ENCODE measurements at regions not wholly inside any gene's neighbourhood (a gene's known extent, or its start where the extent isn't known, plus 50 kb on each side); places are given as distances from the start of the nearest gene placed in this dataset.

DNA sequence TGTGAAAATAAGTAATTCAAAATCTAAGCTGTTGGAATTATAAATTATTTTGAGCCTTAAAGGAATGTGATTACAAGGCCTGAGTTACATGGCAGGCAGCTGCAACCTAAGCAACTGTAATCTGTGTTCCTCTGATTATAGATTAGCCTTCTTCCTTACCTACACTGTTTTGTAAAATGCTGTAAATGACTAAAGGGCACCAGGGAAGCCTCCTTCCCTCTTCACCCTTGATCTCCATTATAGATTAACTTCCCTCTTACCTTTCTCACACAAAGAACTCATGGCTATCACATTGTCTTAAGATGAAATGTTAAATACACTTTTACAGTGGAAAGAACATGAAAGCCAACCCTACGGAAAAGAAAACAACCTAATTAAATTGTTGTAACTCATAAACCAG is 423.7 kb upstream of the KLF12 start:
- TF ChIP-seq, protein P1, sequence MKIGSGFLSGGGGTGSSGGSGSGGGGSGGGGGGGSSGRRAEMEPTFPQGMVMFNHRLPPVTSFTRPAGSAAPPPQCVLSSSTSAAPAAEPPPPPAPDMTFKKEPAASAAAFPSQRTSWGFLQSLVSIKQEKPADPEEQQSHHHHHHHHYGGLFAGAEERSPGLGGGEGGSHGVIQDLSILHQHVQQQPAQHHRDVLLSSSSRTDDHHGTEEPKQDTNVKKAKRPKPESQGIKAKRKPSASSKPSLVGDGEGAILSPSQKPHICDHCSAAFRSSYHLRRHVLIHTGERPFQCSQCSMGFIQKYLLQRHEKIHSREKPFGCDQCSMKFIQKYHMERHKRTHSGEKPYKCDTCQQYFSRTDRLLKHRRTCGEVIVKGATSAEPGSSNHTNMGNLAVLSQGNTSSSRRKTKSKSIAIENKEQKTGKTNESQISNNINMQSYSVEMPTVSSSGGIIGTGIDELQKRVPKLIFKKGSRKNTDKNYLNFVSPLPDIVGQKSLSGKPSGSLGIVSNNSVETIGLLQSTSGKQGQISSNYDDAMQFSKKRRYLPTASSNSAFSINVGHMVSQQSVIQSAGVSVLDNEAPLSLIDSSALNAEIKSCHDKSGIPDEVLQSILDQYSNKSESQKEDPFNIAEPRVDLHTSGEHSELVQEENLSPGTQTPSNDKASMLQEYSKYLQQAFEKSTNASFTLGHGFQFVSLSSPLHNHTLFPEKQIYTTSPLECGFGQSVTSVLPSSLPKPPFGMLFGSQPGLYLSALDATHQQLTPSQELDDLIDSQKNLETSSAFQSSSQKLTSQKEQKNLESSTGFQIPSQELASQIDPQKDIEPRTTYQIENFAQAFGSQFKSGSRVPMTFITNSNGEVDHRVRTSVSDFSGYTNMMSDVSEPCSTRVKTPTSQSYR (CRISPR knock-in tag; IDR thresholded peaks at IDR 0.05): no peak
- TF ChIP-seq KAT7 (CRISPR knock-in tag; IDR thresholded peaks at IDR 0.05; ENCODE audit: borderline replicate concordance) (no peak), NFYB (CRISPR knock-in tag; conservative IDR thresholded peaks at IDR 0.05; ENCODE audit: low read depth) (no peak), GTF2I (CRISPR knock-in tag; conservative IDR thresholded peaks at IDR 0.05) (no peak), MXD4 (CRISPR knock-in tag; IDR thresholded peaks at IDR 0.05; ENCODE audit: borderline replicate concordance) (no peak), SOX15 (CRISPR knock-in tag; IDR thresholded peaks at IDR 0.05) (no peak), CREM (CRISPR knock-in tag; IDR thresholded peaks at IDR 0.05) (no peak)
- TF ChIP-seq, protein P2, sequence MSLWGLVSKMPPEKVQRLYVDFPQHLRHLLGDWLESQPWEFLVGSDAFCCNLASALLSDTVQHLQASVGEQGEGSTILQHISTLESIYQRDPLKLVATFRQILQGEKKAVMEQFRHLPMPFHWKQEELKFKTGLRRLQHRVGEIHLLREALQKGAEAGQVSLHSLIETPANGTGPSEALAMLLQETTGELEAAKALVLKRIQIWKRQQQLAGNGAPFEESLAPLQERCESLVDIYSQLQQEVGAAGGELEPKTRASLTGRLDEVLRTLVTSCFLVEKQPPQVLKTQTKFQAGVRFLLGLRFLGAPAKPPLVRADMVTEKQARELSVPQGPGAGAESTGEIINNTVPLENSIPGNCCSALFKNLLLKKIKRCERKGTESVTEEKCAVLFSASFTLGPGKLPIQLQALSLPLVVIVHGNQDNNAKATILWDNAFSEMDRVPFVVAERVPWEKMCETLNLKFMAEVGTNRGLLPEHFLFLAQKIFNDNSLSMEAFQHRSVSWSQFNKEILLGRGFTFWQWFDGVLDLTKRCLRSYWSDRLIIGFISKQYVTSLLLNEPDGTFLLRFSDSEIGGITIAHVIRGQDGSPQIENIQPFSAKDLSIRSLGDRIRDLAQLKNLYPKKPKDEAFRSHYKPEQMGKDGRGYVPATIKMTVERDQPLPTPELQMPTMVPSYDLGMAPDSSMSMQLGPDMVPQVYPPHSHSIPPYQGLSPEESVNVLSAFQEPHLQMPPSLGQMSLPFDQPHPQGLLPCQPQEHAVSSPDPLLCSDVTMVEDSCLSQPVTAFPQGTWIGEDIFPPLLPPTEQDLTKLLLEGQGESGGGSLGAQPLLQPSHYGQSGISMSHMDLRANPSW (CRISPR knock-in tag; conservative IDR thresholded peaks at IDR 0.05; ENCODE audit: low read depth): no peak
- TF ChIP-seq, protein P3, sequence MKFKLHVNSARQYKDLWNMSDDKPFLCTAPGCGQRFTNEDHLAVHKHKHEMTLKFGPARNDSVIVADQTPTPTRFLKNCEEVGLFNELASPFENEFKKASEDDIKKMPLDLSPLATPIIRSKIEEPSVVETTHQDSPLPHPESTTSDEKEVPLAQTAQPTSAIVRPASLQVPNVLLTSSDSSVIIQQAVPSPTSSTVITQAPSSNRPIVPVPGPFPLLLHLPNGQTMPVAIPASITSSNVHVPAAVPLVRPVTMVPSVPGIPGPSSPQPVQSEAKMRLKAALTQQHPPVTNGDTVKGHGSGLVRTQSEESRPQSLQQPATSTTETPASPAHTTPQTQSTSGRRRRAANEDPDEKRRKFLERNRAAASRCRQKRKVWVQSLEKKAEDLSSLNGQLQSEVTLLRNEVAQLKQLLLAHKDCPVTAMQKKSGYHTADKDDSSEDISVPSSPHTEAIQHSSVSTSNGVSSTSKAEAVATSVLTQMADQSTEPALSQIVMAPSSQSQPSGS (CRISPR knock-in tag; IDR thresholded peaks at IDR 0.05; ENCODE audit: borderline replicate concordance, low read depth): no peak
- TF ChIP-seq, protein P4, sequence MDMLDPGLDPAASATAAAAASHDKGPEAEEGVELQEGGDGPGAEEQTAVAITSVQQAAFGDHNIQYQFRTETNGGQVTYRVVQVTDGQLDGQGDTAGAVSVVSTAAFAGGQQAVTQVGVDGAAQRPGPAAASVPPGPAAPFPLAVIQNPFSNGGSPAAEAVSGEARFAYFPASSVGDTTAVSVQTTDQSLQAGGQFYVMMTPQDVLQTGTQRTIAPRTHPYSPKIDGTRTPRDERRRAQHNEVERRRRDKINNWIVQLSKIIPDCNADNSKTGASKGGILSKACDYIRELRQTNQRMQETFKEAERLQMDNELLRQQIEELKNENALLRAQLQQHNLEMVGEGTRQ (CRISPR knock-in tag; IDR thresholded peaks at IDR 0.05): no peak
- Mint-ChIP-seq H3K9me3 (no peaks in the 10 kb centered on the region), H3K36me3 (no peaks in the 10 kb centered on the region), H3K27me3 (ENCODE audit: low read depth) (no peaks in the 10 kb centered on the region), H3K4me1 (peaks cover 13% of the 10 kb centered on the region), H3K4me3 (no peak overlapping the region), H3K27ac (no peak overlapping the region)
- POLR2A ChIA-PET: no interaction called here
- ATAC-seq (no peak), DNase-seq (ENCODE audit: low spot score) (no peak)
- CTCF ChIA-PET: no interaction called here

DNA sequence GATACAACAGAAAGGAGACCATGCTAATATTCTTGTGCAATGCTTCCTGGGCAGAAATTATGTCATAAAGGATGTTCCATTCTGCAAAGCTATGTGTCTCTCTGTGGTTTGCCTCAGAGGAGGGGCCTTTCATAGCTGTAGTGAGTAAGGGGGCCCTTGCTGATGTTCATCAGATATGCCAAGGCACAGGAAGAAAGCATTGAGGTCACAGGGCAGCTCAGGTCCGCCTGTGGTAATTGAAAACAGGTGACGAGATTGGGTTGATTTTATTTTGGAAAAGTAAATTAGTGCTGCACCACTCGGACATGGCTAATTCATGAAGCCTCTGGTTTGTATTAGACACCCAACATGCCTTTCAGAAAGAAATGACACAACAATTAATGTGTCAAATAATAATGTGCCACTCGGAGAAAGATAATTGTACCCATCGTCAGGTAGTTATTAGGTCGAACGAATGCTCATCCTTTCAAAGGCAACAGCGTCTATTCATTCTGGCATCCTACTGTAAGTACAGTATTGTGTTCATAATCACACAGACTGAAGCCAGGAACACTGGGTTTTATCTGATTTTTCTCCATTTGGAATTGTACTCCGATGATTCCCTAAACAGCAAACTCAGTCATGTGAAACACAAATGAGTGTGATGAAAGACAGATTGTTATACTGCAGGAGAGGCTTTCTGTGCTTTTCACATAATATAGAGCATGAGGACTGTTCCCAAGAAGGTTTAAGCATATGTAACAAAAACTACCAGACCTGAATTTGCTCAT is 421.6 kb upstream of the KLF12 start:
- H3K27ac Mint-ChIP-seq: no peak overlapping the region
- no peaks in the 10 kb centered on the region for H3K27me3 Mint-ChIP-seq (ENCODE audit: low read depth)
- H3K4me1 Mint-ChIP-seq: peaks cover 5% of the 10 kb centered on the region; the same call in 1 of the 2 replicates
- no peaks in the 10 kb centered on the region for H3K9me3 Mint-ChIP-seq
- ATAC-seq (no peak), DNase-seq (ENCODE audit: low spot score) (no peak)
- POLR2A ChIA-PET: no interaction called here
- CTCF ChIA-PET: no interaction called here
- no peak overlapping the region for H3K4me3 Mint-ChIP-seq
- no peaks in the 10 kb centered on the region for H3K36me3 Mint-ChIP-seq
- TF ChIP-seq, protein P5, sequence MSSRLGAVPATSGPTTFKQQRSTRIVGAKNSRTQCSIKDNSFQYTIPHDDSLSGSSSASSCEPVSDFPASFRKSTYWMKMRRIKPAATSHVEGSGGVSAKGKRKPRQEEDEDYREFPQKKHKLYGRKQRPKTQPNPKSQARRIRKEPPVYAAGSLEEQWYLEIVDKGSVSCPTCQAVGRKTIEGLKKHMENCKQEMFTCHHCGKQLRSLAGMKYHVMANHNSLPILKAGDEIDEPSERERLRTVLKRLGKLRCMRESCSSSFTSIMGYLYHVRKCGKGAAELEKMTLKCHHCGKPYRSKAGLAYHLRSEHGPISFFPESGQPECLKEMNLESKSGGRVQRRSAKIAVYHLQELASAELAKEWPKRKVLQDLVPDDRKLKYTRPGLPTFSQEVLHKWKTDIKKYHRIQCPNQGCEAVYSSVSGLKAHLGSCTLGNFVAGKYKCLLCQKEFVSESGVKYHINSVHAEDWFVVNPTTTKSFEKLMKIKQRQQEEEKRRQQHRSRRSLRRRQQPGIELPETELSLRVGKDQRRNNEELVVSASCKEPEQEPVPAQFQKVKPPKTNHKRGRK (CRISPR knock-in tag; IDR thresholded peaks at IDR 0.05; ENCODE audit: borderline replicate concordance): no peak
- TF ChIP-seq IRF2 (CRISPR knock-in tag; IDR thresholded peaks at IDR 0.05; ENCODE audit: borderline replicate concordance, low read depth): no peak
- TF ChIP-seq, protein P6, sequence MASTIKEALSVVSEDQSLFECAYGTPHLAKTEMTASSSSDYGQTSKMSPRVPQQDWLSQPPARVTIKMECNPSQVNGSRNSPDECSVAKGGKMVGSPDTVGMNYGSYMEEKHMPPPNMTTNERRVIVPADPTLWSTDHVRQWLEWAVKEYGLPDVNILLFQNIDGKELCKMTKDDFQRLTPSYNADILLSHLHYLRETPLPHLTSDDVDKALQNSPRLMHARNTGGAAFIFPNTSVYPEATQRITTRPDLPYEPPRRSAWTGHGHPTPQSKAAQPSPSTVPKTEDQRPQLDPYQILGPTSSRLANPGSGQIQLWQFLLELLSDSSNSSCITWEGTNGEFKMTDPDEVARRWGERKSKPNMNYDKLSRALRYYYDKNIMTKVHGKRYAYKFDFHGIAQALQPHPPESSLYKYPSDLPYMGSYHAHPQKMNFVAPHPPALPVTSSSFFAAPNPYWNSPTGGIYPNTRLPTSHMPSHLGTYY (CRISPR knock-in tag; IDR thresholded peaks at IDR 0.05): no peak
- TF ChIP-seq NFYB (CRISPR knock-in tag; conservative IDR thresholded peaks at IDR 0.05; ENCODE audit: low read depth): no peak
- TF ChIP-seq, protein P7, sequence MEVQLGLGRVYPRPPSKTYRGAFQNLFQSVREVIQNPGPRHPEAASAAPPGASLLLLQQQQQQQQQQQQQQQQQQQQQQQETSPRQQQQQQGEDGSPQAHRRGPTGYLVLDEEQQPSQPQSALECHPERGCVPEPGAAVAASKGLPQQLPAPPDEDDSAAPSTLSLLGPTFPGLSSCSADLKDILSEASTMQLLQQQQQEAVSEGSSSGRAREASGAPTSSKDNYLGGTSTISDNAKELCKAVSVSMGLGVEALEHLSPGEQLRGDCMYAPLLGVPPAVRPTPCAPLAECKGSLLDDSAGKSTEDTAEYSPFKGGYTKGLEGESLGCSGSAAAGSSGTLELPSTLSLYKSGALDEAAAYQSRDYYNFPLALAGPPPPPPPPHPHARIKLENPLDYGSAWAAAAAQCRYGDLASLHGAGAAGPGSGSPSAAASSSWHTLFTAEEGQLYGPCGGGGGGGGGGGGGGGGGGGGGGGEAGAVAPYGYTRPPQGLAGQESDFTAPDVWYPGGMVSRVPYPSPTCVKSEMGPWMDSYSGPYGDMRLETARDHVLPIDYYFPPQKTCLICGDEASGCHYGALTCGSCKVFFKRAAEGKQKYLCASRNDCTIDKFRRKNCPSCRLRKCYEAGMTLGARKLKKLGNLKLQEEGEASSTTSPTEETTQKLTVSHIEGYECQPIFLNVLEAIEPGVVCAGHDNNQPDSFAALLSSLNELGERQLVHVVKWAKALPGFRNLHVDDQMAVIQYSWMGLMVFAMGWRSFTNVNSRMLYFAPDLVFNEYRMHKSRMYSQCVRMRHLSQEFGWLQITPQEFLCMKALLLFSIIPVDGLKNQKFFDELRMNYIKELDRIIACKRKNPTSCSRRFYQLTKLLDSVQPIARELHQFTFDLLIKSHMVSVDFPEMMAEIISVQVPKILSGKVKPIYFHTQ (CRISPR knock-in tag; IDR thresholded peaks at IDR 0.05): no peak
- TF ChIP-seq, protein P8, sequence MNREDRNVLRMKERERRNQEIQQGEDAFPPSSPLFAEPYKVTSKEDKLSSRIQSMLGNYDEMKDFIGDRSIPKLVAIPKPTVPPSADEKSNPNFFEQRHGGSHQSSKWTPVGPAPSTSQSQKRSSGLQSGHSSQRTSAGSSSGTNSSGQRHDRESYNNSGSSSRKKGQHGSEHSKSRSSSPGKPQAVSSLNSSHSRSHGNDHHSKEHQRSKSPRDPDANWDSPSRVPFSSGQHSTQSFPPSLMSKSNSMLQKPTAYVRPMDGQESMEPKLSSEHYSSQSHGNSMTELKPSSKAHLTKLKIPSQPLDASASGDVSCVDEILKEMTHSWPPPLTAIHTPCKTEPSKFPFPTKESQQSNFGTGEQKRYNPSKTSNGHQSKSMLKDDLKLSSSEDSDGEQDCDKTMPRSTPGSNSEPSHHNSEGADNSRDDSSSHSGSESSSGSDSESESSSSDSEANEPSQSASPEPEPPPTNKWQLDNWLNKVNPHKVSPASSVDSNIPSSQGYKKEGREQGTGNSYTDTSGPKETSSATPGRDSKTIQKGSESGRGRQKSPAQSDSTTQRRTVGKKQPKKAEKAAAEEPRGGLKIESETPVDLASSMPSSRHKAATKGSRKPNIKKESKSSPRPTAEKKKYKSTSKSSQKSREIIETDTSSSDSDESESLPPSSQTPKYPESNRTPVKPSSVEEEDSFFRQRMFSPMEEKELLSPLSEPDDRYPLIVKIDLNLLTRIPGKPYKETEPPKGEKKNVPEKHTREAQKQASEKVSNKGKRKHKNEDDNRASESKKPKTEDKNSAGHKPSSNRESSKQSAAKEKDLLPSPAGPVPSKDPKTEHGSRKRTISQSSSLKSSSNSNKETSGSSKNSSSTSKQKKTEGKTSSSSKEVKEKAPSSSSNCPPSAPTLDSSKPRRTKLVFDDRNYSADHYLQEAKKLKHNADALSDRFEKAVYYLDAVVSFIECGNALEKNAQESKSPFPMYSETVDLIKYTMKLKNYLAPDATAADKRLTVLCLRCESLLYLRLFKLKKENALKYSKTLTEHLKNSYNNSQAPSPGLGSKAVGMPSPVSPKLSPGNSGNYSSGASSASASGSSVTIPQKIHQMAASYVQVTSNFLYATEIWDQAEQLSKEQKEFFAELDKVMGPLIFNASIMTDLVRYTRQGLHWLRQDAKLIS (CRISPR knock-in tag; IDR thresholded peaks at IDR 0.05; ENCODE audit: borderline replicate concordance): no peak

Measured in WTC11 (cell line).